Cerebellar nuclear complex (tissue), 1 donor: ENCODE measurements at regions not wholly inside any gene's neighbourhood (a gene's known extent, or its start where the extent isn't known, plus 50 kb on each side); places are given as distances from the start of the nearest gene placed in this dataset.

Experiments
- DNase-seq, 2 experiments: peaks; one replicate each; lab custom pipeline; 2025; lab: John Stamatoyannopoulos, UW

- no peak for DNase-seq
Observed at GRCh38 chr5:105414067-105414466, 1851.5 kb upstream of the NUDT12 start.

DNA sequence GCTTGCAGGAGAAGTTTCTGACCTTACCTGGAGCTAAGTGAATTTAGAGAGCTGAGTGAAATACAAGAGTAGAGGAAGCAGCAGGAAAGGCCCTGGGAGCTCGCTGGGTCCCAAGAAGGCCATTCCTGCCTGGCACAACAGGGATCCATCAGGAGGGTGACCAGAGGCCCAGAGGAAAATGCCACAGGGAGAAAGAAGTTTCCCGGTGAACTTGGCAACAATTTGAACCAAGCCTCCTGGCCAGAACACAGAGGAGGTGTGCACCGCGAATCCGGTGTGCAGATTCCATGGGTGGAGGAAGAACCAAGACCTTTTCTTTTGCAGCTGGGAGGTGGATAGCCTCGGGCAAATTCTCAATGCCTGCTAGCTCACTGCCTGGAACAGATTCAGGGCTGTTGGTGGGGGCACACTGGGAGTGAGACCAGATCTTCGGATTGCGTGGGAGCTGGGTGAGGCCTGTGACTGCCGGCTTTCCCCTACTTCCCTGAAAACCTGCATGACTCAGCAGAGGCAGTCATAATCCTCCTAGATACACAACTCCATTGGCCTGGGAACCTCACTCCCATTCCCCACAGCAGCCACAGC, 1850.9 kb upstream of the NUDT12 start:
- no peak for DNase-seq

DNA sequence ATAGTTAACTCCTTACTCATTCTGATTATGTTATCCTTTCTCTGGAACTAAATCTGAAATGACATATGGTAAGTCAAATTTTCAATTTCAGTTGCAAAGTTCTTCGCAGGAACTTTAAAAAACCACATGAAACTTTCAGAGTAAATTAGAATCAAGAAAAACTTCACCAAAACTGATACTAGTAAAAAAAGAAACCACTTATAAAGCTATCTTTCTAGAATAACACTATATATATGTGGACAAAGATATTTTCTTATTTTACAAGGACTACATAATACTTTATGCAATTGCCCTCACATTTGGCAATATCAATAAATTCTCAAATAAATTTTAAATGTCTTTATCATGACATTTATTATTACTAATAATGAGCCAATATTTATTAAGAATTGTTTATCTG, 1847.1 kb upstream of the NUDT12 start:
- no peak for DNase-seq

GRCh38 chr5:105407200-105407599, 1844.6 kb upstream of the NUDT12 start:
- DNase-seq, result no peak

- no peak for DNase-seq
Observed at GRCh38 chr5:105397749-105398148, 1835.2 kb upstream of the NUDT12 start.

- DNase-seq, result no peak
Observed at GRCh38 chr5:105392710-105393149, 1830.1 kb upstream of the NUDT12 start.

GRCh38 chr5:105392122-105392709, 1829.6 kb upstream of the NUDT12 start:
- no peak for DNase-seq

DNA sequence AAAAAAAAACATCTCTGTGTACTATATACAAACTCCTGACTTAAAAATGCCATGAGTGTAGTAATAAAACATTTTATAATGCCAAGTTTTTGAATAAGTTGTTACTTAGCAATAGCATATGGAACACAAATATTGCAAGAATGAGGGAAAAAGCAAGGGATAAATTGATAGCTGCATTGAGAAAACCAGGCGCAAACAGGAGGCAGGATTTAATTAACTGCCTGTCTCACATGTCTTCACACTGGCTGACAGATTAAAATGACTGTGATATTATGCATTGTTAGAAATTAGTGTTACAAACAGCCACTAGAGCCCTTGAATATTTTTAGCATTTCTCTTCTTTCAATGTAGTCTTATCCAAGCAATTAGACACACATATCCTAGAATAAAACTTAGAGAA, 1817.5 kb upstream of the NUDT12 start:
- no peak for DNase-seq

- DNase-seq, result no peak
Observed at GRCh38 chr5:105371169-105371568, 1808.6 kb upstream of the NUDT12 start.

DNA sequence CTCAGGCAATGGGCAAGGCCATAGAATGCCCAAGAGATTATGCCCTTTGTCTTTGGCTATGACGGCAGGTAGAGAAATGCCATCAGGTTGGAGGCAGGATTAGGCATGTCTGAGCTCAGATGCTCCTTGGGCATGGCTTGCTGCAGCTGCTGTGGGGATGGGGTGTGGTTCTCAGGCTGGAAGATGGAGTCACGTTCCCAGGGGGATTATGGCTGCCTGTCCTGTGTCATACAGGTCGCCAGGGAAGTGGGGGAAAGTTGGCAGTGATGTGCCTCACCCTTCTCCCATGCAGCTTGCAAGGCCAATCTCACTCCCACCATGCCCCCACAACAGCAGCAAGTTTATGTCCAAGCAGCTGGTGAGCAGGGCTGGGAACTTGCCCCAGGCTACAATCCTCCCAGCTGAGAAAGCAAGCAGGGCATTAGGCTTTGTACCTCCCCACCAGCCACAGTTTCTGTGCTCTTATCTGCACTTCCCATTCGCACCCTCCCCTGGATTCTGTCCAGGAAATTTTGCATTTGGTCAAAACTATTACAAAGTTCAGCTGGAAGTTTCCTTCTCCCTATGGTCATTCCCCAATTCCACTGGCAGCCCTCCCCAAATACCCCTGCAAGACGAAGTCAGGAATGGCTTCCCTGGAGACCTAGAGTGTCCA, 1788.0 kb upstream of the NUDT12 start:
- no peak for DNase-seq

GRCh38 chr5:105331558-105331957, 1769.0 kb upstream of the NUDT12 start:
- DNase-seq, result no peak

- no peak for DNase-seq
Observed at GRCh38 chr5:105330185-105330584, 1767.6 kb upstream of the NUDT12 start.

- DNase-seq, result no peak
Observed at GRCh38 chr5:105304859-105305258, 1742.3 kb upstream of the NUDT12 start.

DNA sequence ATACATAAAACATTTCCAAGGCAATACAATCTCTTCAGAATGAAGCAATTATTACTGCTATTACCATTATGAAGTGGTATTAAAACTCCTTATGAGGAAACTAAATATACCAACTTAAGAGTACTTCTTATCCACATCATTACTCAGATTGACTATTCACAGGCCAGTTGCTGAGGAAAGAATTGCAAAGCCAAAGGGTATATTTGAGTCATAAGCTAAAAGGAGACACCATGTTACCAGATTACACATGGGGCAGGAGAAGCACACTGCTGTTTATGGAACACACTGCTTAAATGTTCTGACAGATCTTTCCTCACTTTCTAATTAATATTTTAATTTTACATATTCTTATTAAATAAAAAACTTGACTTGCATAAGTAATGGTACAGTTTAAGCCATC, 1726.4 kb upstream of the NUDT12 start:
- no peak for DNase-seq

- no peak for DNase-seq
Observed at GRCh38 chr5:105283134-105283533, 1720.5 kb upstream of the NUDT12 start.

DNA sequence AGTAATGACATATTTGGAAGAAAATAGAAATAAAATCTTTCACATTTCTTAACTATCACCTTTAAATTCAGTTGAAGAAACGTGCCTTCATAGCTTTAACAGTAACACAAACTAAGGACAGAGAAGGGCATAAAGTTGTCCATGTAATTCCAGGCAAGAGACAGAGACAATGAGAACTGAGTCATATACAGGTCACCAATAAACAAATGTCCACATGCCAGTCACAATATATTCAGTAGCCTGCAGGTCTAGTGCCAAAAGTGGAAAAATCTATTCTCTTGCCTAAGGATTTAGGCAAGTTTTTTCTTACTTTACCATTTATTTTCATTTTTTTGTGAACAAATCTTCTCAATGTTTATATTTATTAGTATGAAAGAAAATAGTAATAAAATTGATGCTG, 1711.5 kb upstream of the NUDT12 start:
- DNase-seq, result no peak

- DNase-seq, result no peak
Observed at GRCh38 chr5:105263515-105263914, 1700.9 kb upstream of the NUDT12 start.

DNA sequence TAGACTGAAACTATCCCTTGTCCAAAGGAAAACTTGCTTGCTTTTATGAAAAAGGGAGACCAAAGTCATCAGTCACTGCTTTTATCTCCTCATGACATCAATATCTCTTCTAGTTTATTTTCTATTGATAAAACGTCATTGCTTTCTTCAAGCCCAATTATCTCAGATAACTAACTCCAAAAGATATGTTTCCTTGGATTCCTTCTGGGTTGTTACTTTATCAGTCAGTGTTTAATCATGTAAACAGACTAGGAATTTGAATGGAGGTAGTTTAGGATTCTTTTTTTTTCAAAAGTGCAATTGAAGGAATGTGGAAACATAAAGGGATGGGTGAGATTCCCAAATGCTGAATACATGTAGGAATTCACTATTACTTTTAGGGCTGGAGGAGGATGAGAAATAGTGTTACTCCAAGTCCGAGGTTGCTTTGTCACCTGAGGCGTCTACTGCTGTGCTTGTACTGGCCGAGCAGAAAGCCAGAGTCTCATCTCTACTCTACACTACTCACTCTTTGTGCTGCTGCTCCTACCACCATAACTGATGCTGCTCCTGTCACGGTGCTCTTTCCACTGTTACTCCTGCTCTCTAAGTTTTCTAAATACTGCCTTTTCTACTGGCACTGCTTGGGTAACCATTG, 1697.1 kb upstream of the NUDT12 start:
- no peak for DNase-seq

- no peak for DNase-seq
Observed at GRCh38 chr5:105238561-105238960, 1676.0 kb upstream of the NUDT12 start.

DNA sequence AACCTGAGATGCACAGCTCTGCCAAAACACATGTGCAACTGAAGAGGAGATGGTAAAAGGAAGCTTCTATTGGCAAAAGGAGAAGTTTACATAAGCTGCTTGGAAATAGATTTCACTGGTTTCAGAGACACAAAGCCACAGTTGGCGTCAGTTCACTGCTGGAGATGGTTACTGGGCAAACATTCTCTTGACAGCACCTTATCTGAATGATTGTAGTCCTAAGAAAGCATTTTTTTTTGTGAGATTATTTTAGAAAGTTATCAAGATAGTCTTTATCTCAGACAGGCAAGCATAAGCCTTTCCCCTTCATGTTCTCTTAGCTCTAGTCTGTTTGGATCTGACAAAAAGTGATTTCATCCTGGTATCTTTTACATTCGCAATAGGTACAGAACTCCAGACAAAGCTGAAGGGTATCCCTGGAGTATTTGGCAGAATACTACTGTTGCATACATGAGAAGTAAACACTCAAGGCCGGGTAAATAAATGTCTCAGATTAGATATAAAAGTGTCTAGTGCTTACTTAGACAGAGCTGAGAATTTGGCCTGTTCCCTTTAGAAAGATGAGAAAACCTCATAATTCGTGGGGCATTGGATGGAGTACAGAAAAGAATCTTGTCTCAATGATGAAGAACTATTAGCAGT, 1668.0 kb upstream of the NUDT12 start:
- DNase-seq, result no peak

DNA sequence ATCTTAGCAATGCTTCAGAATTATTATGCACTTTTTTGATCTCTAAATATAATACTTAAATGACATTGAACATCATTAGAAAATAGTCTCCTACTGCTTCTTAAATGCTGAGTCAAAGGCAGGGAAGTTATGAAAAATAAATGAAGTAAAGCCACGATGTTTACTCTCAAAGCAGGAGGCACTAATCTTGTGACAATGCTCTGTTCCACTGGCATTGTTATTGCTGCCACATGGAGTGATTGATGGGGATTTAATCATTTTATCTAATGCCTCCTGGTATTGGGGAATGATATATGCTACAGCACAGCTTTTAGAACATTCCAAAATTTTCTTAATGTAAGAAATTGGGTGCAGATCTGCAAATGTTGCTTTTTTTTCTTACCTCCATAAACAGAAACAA, 1655.4 kb upstream of the NUDT12 start:
- no peak for DNase-seq

GRCh38 chr5:105213078-105213477, 1650.5 kb upstream of the NUDT12 start:
- DNase-seq, result no peak

GRCh38 chr5:105207066-105207465, 1644.5 kb upstream of the NUDT12 start:
- no peak for DNase-seq
